ENCODE measurements at regions not wholly inside any gene's neighbourhood (a gene's known extent, or its start where the extent isn't known, plus 50 kb on each side); places are given as distances from the start of the nearest gene placed in this dataset.

- no peak for TF ChIP-seq CTCF (IDR thresholded peaks at IDR 0.05; ENCODE audit: low read depth, low read length)
- Histone ChIP-seq H3K4me3 (no peak overlapping the region), H3K27me3 (no peaks in the 10 kb centered on the region), H3K36me3 (no peaks in the 10 kb centered on the region), H3K27ac (no peak overlapping the region), H3K9me3 (ENCODE audit: low read depth) (no peaks in the 10 kb centered on the region), H3K4me1 (ENCODE audit: low read depth) (no peaks in the 10 kb centered on the region)
- no peak for DNase-seq (ENCODE audit: low read depth in 1 of 2, low spot score in 1 of 2)
Observed at GRCh38 chr12:61523276-61523992, 736.8 kb upstream of the USP15 start.

DNA sequence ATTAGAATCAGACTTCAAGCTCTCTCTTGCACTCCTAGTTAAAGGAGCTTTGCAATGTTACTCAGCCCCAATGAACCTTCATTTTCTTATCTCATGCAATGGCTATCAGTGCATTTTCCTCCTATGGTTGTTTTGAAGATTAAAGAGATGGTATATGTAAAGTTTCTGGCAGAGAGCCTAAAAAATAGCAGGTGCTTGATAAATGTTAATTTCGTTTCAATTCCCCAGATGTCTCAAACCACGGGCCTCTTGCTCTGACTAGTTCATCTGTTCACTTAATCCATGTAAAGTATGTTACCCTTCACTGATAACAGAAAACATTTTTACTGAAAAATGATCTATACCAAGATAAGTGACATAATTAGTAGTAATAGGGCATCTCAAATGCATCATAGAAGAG is 735.4 kb upstream of the USP15 start:
- Histone ChIP-seq H3K4me1 (ENCODE audit: low read depth) (no peaks in the 10 kb centered on the region), H3K36me3 (no peaks in the 10 kb centered on the region), H3K4me3 (no peak overlapping the region), H3K27me3 (no peaks in the 10 kb centered on the region), H3K9me3 (ENCODE audit: low read depth) (no peaks in the 10 kb centered on the region), H3K27ac (no peak overlapping the region)
- no peak for DNase-seq (ENCODE audit: low read depth in 1 of 2, low spot score in 1 of 2)
- TF ChIP-seq CTCF (IDR thresholded peaks at IDR 0.05; ENCODE audit: low read depth, low read length): no peak

- Histone ChIP-seq H3K4me3 (no peak overlapping the region), H3K27me3 (no peaks in the 10 kb centered on the region), H3K27ac (no peak overlapping the region), H3K9me3 (ENCODE audit: low read depth) (no peaks in the 10 kb centered on the region), H3K4me1 (ENCODE audit: low read depth) (no peaks in the 10 kb centered on the region), H3K36me3 (no peaks in the 10 kb centered on the region)
- DNase-seq (ENCODE audit: low read depth in 1 of 2, low spot score in 1 of 2): no peak
- TF ChIP-seq CTCF (IDR thresholded peaks at IDR 0.05; ENCODE audit: low read depth, low read length): no peak
Observed at GRCh38 chr12:61525331-61525730, 734.9 kb upstream of the USP15 start.

- H3K9me3 ChIP-seq (ENCODE audit: low read depth): no peaks in the 10 kb centered on the region
- no peak for TF ChIP-seq CTCF (IDR thresholded peaks at IDR 0.05; ENCODE audit: low read depth, low read length)
- H3K27ac ChIP-seq: no peak overlapping the region
- no peak for DNase-seq (ENCODE audit: low read depth in 1 of 2, low spot score in 1 of 2)
- H3K4me1 ChIP-seq (ENCODE audit: low read depth): no peaks in the 10 kb centered on the region
- H3K27me3 ChIP-seq: no peaks in the 10 kb centered on the region
- no peak overlapping the region for H3K4me3 ChIP-seq
- no peaks in the 10 kb centered on the region for H3K36me3 ChIP-seq
Observed at GRCh38 chr12:61530456-61530855, 729.7 kb upstream of the USP15 start.

GRCh38 chr12:61531195-61531594 is 729.0 kb upstream of the USP15 start:
- H3K36me3 ChIP-seq: no peaks in the 10 kb centered on the region
- no peak for DNase-seq (ENCODE audit: low read depth in 1 of 2, low spot score in 1 of 2)
- H3K4me1 ChIP-seq (ENCODE audit: low read depth): no peaks in the 10 kb centered on the region
- no peaks in the 10 kb centered on the region for H3K27me3 ChIP-seq
- H3K4me3 ChIP-seq: no peak overlapping the region
- no peak for TF ChIP-seq CTCF (IDR thresholded peaks at IDR 0.05; ENCODE audit: low read depth, low read length)
- no peak overlapping the region for H3K27ac ChIP-seq
- H3K9me3 ChIP-seq (ENCODE audit: low read depth): no peaks in the 10 kb centered on the region
